Medulla oblongata (tissue), 1 donor: ENCODE measurements at regions not wholly inside any gene's neighbourhood (a gene's known extent, or its start where the extent isn't known, plus 50 kb on each side); places are given as distances from the start of the nearest gene placed in this dataset.

Experiments used
- DNase-seq: peaks from one replicate; pipeline ENCODE4 v3.0.0-alpha.2; 2015; ENCODE audit errors: extremely low spot score

DNA sequence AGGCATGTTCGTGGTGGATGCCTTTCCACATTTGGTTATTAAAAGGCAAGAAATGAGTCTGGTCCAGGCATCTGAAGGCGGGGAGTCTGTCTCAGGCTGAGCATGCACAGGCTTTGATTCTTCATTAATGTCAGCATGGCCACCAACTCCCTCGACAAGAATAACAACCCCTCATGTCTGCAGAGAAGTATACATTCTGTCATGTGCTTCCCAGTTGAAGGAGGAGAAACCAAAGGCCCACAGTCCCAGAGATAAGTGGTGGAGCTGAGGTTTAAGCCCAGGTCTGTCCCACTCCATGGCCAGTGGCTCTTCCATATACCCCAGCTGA is 61.6 kb upstream of the LAPTM5 start:
- DNase-seq = no peak

DNA sequence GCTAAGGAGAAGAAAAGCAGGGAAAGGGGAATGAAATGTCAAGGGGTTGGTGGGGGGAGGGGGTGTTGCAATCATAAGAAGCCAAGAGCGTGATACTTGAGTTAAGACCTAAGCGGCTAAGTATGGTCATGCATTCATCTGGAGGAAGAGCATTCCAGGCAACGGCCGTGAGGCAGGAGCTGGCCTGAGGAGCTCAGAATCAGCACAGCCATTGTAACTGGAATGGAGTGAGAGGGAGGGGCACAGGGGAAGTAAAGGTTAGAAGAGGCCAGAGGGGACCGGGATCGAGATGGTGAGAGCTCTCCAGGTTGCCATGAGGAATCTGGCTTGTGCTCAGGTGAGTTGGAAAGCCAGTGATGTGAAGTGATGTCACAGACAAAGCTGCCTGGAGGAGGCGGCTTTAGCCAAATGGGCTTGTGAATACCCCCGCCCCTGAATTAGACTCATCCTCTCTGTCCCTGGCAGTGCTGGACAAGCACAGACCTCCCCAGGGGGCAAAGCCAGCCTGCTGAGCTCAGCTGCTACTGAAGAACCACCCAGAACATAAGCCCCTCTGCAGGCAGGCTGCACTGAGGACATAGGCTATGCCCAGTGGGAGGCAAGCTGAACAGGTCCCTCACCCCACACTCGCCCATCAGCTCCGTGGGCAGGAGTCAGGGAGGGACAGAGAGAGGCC is 61.1 kb upstream of the LAPTM5 start:
- DNase-seq = no peak

DNA sequence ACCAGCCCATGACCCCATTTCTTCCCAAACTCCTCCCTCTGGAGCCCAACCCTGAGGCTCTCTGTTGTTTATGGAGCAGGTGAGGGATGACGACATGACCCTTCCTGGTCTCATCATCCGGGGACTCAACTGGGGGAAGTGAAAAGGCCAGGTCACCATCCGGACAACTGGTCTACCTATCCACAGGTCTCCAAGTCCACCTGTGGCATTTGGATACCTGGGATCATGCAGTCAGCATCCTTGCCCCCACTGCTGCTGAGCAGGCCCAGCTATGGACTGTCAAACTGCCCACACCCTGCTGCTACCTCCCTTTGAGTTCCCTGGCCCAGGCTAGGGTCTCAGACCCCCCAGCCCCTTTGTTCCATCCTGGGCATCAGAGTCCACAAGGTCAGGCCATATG is 60.0 kb upstream of the LAPTM5 start:
- DNase-seq = no peak

DNA sequence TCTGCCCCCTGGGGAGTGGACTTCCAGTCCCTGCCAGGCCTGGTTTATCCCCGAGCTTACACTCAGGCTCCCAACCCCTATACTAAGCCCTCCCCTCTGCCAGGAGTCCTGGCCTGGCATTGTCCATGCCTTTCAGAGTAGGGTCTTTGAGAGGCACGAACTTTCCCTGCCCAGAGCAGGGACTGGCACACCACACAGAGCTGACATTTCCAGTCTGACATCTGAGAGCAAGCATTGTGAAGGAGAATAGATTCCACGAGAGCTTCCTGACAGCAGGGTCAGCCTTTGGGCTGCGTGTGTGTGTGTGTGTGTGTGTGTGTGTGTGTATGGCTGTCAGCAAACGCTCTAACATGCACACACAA is 59.5 kb upstream of the LAPTM5 start:
- DNase-seq = peak; percentile 55

DNA sequence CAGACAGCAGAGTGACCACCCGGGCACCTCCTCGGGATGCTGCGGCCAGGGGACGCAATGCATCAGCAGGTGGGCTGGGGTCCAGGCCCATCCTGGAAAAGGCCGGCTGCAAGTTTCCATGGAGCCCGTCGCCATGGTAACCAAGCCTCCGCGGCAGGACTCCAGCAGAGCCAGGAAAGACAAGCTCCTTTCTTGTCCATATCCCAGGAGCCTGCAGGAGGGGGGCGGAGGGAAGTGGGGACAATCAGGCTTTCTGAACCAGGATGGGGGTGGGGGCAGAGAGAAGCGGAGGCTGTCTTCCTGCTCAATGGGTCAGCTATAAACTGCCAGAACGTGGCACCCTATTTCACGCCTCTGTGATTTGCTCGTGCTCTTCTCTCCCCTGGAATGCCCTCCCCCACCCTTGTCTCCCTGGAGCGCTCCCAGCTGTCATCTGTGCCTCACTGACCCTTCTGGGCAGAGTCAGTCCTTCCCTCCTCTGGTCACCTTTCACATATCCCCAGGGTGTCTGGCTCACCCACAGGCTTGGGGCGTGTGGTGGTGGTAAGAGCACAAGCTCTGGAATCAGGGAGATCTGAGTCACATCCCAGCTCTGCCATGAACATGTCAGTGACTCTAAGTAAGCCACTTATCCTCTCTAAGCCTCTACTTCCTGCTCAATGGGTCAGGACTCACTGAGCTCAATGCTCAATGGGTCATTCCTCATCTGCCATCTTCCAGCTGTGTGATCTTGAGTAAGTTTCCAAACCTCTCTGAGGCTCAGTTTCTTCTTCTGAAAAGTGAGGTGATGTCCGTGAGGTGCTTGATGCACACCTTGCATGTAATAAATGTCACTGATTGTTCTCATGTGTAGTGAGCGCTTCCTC is 58.9 kb upstream of the LAPTM5 start:
- peak; percentile 96 for DNase-seq

DNA sequence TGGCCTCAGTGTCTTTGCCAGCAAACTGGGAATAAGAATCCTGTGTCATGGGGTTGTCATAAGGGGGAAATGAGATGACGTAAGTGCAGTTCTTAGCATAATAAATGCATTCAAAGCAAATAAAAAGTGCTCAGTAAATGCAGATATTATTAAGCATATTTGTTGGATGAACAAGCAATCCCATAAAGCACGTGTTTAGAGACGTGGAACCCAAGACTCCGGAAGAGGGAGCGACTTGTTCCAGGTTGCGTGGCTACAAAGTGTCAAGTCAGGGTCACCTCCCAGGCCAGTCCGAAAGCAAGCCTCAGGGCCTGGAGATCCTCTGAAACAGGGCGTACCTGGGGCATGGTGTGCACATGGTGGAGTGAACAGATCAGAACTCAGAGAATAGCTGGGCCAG is 58.0 kb upstream of the LAPTM5 start:
- no peak for DNase-seq

DNA sequence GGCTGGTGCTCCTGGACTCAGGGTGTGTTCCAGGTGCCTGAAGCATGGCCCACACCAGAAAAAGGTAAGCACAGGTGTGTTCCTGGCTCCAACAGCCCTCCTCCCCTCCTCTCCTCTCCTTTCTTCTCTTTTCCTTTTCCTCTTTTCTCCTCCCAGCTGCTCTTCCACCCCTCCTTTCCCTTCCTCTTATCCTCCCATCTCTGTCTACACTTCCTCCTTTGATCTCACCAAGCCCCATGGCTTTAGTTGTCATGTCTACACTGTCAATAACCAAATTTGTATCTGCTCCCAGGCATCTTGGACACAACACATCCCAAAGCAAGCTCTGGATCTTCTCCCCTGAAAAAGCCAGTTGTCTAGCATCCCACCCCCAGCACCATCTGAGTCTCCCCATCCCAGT is 56.7 kb upstream of the LAPTM5 start:
- DNase-seq = no peak

DNA sequence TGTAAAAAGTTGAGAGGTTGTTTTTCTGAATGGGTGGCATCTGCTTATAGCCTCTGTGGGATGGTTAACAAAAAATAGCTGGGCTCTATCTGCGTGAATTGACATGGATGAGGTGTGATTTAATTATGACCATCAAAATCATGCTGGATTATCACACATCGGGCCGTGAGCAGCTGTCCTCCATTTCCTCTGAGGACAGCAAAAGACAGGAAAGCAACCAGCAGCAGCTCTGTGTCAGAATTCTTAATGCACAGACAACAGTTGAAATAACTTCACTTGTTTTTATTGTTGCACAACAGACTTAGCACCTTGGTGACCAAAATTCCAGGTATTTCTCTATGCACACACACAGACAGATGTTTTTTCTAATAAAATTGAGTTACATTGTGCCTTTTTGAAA is 54.5 kb upstream of the LAPTM5 start:
- no peak for DNase-seq

DNA sequence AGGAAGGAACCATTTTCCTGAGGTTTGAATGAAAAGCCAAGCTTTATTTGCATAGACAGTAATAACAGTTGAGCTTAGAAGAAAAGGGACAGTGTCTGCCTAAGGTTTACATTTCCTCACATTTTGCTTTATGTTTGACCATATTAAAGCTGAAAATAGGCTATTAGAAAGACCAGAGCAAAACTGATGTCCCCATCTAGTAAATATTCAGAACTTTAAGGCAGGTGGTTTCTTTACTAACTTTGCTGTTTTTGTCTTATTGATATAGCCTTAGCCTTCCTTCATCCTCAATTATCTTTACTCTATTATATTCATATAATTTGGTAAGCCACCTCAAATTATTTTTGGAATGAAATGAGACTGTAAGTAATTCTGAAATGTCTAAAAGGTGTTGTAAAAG is 53.6 kb upstream of the LAPTM5 start:
- no peak for DNase-seq

DNA sequence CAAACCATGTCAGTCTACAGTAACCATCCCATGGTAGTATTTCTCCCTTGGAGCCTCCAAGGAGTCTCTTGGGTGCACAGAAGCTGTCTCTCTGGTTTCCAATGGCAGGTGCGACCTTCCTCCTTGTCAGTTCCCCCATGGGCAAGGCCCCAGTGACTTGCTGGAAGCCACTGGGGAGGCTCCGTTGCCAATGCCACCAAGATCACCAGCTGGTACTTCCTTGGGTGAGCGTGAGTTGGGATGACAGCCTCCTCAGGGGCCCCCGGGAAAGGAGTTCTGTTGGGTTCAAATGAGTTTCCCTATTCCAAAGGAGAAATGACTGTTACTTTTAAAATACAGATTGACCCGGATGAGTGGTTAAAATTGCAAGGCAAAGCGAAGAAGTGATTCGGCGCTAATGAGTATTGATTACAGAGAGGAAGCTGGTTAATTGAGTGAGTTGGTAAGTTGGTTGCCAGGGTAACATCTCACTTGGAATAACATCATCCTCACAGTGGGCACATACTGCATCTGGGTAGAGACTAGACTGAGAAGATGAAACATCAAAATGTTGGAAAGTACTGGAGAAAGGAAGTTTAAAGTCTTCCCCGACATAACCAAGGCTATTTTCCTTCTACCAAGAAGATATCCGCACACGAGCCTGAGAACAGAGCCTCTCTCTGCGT is 53.0 kb upstream of the LAPTM5 start:
- no peak for DNase-seq

DNA sequence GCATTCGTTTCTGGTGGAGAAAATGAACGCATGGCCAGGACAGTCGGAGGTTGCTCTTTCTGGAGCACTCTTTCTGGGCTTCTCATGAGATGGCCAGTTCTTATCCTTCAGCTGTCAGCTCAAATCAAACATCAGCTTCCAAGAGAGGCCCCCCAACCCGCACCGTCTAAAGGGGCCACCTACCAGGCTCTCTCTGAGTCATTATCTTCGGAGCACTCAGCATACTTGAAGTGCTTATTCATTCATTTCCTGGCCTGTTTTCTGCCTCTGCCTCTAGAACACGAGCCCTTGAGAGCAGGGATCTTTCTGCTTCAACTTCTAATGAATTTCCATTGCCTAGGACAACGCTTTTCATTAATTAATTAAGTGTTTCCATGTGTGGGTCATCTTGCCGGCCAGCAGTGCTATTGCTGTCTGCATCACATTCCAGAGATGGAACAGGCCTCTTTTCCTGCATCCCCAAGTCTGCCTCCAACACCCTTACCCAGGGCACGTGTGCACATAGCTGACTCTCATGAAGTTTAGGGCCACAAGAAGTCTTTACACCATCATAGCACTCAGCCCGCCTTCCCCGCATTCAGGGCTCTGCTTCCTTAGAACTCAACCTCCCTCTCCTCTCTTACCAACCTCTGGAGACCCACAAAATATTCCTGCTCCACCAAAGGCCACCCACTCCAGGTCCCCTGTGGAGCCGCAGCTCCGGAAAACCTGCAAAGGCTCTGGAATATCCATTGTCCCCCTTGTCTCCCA is 52.1 kb upstream of the LAPTM5 start:
- no peak for DNase-seq

DNA sequence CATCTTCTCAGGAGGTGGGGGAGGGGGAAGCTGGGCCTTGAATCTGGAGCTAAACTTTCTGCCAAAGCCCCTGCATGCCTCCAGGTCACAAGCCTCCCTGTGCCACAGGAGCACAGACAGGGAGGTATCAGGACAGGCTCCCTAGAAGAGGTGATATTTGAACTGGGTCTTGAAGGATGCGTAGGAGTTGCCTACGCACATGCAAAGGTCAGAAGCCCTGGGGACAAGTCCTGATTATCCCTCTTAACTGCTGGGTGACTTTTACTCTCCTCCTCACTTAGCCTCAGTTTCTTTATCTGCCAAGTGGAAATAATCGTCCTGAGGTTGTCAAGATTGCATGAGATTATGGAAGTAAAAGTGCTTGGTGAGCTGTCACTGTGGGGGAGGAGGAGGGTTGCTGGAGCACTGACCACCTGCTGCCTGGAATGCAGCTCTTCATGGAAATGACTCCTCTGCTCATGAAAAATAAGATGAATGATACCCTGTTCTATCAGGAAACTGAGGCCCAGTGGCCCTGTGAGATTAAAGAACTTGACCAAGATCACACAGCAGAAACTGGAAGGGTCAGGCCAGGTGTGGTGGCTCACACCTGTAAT is 50.6 kb upstream of the LAPTM5 start:
- DNase-seq = no peak

DNA sequence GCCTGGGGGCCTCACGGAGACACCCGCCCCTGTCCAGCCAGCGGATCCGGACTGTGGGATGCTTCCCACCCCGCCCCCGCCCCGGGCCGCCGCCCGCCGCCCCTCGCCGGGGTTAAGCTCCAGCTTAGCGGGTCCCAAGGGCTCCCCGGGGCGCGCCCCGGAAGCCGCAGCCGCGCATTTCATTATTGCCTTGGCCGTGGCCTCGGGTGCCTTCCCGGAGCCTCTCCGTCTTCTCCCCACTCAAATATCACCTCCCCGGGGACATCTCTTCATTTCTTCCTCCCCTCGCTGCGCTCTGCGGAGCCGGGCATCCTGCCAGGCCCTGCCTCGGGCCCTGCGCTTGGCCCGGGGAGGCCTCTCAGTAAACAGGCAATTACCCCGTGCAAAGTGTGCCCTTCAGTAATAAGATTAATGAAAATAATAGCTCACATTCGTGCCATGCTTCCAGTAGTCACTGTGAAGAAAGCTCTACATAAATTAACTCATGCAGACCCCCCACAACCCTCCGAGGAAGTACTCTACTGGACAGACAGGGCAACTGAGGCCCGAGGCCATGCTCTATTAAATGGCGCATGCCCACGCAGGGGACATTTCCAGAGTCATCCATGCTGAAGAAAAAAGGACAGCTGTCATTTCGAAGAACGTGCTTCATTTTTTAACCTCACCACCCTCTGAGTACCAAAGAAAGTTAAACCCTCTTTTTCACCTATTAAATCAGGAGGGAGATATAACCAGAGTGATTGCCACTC is 49.9 kb upstream of the LAPTM5 start:
- DNase-seq = no peak
